Endodermal cell (in vitro differentiated cells): ENCODE measurements at regions not wholly inside any gene's neighbourhood (a gene's known extent, or its start where the extent isn't known, plus 50 kb on each side); places are given as distances from the start of the nearest gene placed in this dataset.

Experiments
- DNase-seq: peaks from one replicate; pipeline ENCODE4 v3.0.0-alpha.2; 2017
- H3K27ac ChIP-seq: 2 replicates; pipeline ENCODE4 v1.5.1; 2013; ENCODE audit warnings: mild to moderate bottlenecking, low read depth, low read length, moderate library complexity
- H3K27me3 ChIP-seq: 2 replicates; pipeline ENCODE4 v1.6.1; 2013; ENCODE audit warnings: mild to moderate bottlenecking, low read length, moderate library complexity; ENCODE audit not compliant: insufficient read depth, control insufficient read depth, poor library complexity, severe bottlenecking
- H3K36me3 ChIP-seq: 2 replicates; pipeline ENCODE4 v1.7.0; 2013; ENCODE audit warnings: mild to moderate bottlenecking, low read length, moderate library complexity; ENCODE audit not compliant: control insufficient read depth, insufficient read depth
- H3K4me1 ChIP-seq: one replicate; pipeline ENCODE4 v1.7.0; 2013; ENCODE audit warnings: low read length; ENCODE audit not compliant: control insufficient read depth, insufficient read depth
- H3K4me3 ChIP-seq: 2 replicates; pipeline ENCODE4 v1.5.1; 2013; ENCODE audit warnings: mild to moderate bottlenecking, low read length, moderate library complexity
- H3K9ac ChIP-seq: 2 replicates; pipeline ENCODE4 v1.6.1; 2013; ENCODE audit warnings: mild to moderate bottlenecking, low read length, moderate library complexity; ENCODE audit not compliant: poor library complexity, severe bottlenecking; ENCODE audit errors: extremely low read depth
- H3K9me3 ChIP-seq: 2 replicates; pipeline ENCODE4 v1.6.1; 2013; ENCODE audit warnings: mild to moderate bottlenecking, low read length, moderate library complexity; ENCODE audit not compliant: control insufficient read depth
- H3K27ac Mint-ChIP-seq: 2 replicates; pipeline ENCODE4 v1.8.0; 2020; ENCODE audit warnings: mixed read lengths
- H3K27me3 Mint-ChIP-seq: 2 replicates; pipeline ENCODE4 v1.8.0; 2021; ENCODE audit warnings: mild to moderate bottlenecking, mixed read lengths; ENCODE audit not compliant: insufficient read depth
- H3K36me3 Mint-ChIP-seq: 2 replicates; pipeline ENCODE4 v1.8.0; 2020; ENCODE audit warnings: low read depth, mixed read lengths
- H3K4me1 Mint-ChIP-seq: 2 replicates; pipeline ENCODE4 v1.8.0; 2020; ENCODE audit warnings: mixed read lengths
- H3K4me3 Mint-ChIP-seq: 2 replicates; pipeline ENCODE4 v1.8.0; 2020; ENCODE audit warnings: mild to moderate bottlenecking, moderate library complexity, mixed read lengths
- H3K9me3 Mint-ChIP-seq: 2 replicates; pipeline ENCODE4 v1.8.0; 2020; ENCODE audit warnings: mild to moderate bottlenecking, mixed read lengths
- WGBS, 2 experiments: methylation state at CpG; one replicate each; pipeline versions ENCODE4 v1.1.5 to v1.1.7; 2013; ENCODE audit warnings: missing lambda C conversion rate in 2 of 2, mixed read lengths in 1 of 2; ENCODE audit not compliant: insufficient coverage in 1 of 2, insufficient read length in 1 of 2; 5-methylcytosine and 5-hydroxymethylcytosine counted together
- TF ChIP-seq, protein P1 (sequence below): fragments of 200-600 bp; sonication (generic); conservative IDR thresholded peaks from 2 replicates; pipeline ENCODE4 v1.5.0; 2021; ENCODE audit warnings: antibody characterized with exemption, mild to moderate bottlenecking

DNA sequence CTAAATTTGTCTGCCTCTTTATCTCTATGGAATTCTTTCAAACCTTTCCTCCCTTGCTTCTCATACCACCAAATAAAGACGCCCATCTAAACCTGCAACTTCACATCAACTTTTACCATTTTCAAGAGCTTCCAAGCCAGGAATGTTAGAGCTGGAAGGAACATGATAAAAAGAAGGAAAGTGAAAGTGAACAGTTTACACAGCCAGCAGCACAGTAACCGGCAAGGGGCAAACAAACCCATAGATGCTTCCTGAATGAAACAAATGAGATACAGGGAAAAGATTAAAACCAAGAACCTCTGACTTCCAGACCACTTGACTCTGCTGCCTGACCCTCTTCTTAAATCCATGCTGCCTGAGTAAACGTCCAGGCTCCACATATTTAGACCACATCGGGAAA, 231.1 kb upstream of the CA10 start:
- WGBS, 2 experiments = 79% methylated on average over 4 of the region's 4 CpGs; no CpG with 5 or more reads in 1 of the 2 experiments
- Mint-ChIP-seq H3K27me3 (no peaks in the 10 kb centered on the region), H3K4me3 (no peak overlapping the region), H3K36me3 (no peaks in the 10 kb centered on the region), H3K27ac (no peak overlapping the region), H3K9me3 (no peaks in the 10 kb centered on the region), H3K4me1 (no peaks in the 10 kb centered on the region)
- peaks cover 14% of the 10 kb centered on the region for H3K9me3 ChIP-seq
- H3K27me3 ChIP-seq = no peaks in the 10 kb centered on the region
- no peak overlapping the region for H3K4me3 ChIP-seq
- TF ChIP-seq, protein P1, sequence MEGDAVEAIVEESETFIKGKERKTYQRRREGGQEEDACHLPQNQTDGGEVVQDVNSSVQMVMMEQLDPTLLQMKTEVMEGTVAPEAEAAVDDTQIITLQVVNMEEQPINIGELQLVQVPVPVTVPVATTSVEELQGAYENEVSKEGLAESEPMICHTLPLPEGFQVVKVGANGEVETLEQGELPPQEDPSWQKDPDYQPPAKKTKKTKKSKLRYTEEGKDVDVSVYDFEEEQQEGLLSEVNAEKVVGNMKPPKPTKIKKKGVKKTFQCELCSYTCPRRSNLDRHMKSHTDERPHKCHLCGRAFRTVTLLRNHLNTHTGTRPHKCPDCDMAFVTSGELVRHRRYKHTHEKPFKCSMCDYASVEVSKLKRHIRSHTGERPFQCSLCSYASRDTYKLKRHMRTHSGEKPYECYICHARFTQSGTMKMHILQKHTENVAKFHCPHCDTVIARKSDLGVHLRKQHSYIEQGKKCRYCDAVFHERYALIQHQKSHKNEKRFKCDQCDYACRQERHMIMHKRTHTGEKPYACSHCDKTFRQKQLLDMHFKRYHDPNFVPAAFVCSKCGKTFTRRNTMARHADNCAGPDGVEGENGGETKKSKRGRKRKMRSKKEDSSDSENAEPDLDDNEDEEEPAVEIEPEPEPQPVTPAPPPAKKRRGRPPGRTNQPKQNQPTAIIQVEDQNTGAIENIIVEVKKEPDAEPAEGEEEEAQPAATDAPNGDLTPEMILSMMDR = no peak
- no peak overlapping the region for H3K9ac ChIP-seq
- no peaks in the 10 kb centered on the region for H3K4me1 ChIP-seq
- no peaks in the 10 kb centered on the region for H3K36me3 ChIP-seq
- H3K27ac ChIP-seq = no peak overlapping the region
- no peak for DNase-seq

DNA sequence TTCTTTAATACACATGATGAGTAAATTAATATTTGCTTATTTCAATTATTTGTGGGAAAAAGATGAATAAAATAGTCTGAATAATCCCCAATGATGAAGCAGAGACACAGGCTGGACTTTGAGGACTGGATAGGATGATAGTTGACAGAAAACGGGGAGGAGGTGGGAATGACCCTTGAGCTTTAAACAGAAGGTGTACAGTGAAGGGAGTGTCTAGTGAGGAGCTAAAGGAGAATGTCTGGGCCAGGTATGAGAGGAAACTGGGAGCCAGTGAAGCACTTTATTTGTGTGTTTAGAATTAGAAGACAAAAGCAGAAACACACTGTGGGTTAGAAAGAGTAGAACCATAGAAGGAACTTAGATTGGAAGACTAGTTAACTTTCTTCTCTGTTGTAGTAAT, 230.4 kb upstream of the CA10 start:
- Mint-ChIP-seq H3K9me3 (no peaks in the 10 kb centered on the region), H3K4me1 (no peaks in the 10 kb centered on the region), H3K36me3 (no peaks in the 10 kb centered on the region), H3K4me3 (no peak overlapping the region), H3K27ac (no peak overlapping the region), H3K27me3 (no peaks in the 10 kb centered on the region)
- WGBS, 2 experiments = 67% methylated on average over 1 of the region's 1 CpG
- Histone ChIP-seq H3K4me3 (no peak overlapping the region), H3K27ac (no peak overlapping the region), H3K9me3 (peaks cover 13% of the 10 kb centered on the region), H3K4me1 (no peaks in the 10 kb centered on the region), H3K36me3 (no peaks in the 10 kb centered on the region), H3K9ac (no peak overlapping the region), H3K27me3 (no peaks in the 10 kb centered on the region)
- TF ChIP-seq, protein P1 = no peak
- no peak for DNase-seq

DNA sequence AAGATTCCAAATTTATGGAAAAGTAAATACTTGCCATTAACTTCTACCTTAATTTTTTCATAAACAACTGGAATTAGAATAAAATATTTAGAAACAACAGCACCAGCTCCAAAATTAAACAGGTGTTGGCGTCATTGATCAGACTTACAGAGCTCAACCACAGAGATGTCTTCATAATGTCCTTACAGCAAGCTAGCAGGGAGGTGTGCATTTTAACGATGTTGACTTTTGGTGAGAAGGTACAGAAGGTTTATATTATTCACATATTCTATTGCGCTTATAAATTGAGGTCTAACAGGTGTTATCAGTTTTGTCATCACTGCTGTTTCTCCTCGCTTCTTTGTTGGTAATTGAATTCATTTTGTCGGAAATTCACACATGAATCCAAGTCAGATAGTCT, 226.2 kb upstream of the CA10 start:
- no peaks in the 10 kb centered on the region for H3K9me3 ChIP-seq
- no peak overlapping the region for H3K9ac ChIP-seq
- H3K4me1 ChIP-seq = no peaks in the 10 kb centered on the region
- no peak overlapping the region for H3K4me3 ChIP-seq
- 80 to 90% methylated on average over 2 to 5 of the region's 5 CpGs for WGBS, 2 experiments
- no peaks in the 10 kb centered on the region for H3K27me3 ChIP-seq
- no peaks in the 10 kb centered on the region for H3K4me1 Mint-ChIP-seq
- H3K36me3 ChIP-seq = no peaks in the 10 kb centered on the region
- no peaks in the 10 kb centered on the region for H3K27me3 Mint-ChIP-seq
- H3K9me3 Mint-ChIP-seq = no peaks in the 10 kb centered on the region
- H3K27ac ChIP-seq = no peak overlapping the region
- DNase-seq = no peak
- TF ChIP-seq, protein P1 = no peak
- H3K4me3 Mint-ChIP-seq = no peak overlapping the region
- H3K27ac Mint-ChIP-seq = no peak overlapping the region
- no peaks in the 10 kb centered on the region for H3K36me3 Mint-ChIP-seq
